Dedifferentiated amniotic fluid mesenchymal stem cell (primary cell): ENCODE measurements at regions not wholly inside any gene's neighbourhood (a gene's known extent, or its start where the extent isn't known, plus 50 kb on each side); places are given as distances from the start of the nearest gene placed in this dataset.

Experiments used
- DNase-seq: peaks from one replicate; pipeline ENCODE4 v3.0.0-alpha.2; 2016; ENCODE audit errors: extremely low spot score

GRCh38 chr3:137204409-137204808, 246.6 kb downstream of the IL20RB start:
- no peak for DNase-seq

GRCh38 chr3:137205394-137206045, 247.7 kb downstream of the IL20RB start:
- no peak for DNase-seq

GRCh38 chr3:137207616-137208015, 249.8 kb downstream of the IL20RB start:
- no peak for DNase-seq

- DNase-seq = no peak
Measured at GRCh38 chr3:137217733-137218132, 259.9 kb downstream of the IL20RB start.

- DNase-seq = no peak
Measured at GRCh38 chr3:137219801-137220445, 262.1 kb downstream of the IL20RB start.

GRCh38 chr3:137222736-137223225, 265.0 kb downstream of the IL20RB start:
- DNase-seq = no peak

- DNase-seq = no peak
Measured at GRCh38 chr3:137224464-137224863, 266.7 kb downstream of the IL20RB start.

GRCh38 chr3:137242836-137243400, 285.1 kb downstream of the IL20RB start:
- DNase-seq = no peak

- no peak for DNase-seq
Measured at GRCh38 chr3:137246491-137246890, 288.7 kb downstream of the IL20RB start.

GRCh38 chr3:137249311-137249940, 291.6 kb downstream of the IL20RB start:
- no peak for DNase-seq

GRCh38 chr3:137259089-137259488, 301.3 kb downstream of the IL20RB start:
- DNase-seq = no peak

- no peak for DNase-seq
Measured at GRCh38 chr3:137259701-137260100, 301.9 kb downstream of the IL20RB start.

GRCh38 chr3:137264071-137264820, 306.5 kb downstream of the IL20RB start:
- no peak for DNase-seq

GRCh38 chr3:137264843-137265330, 307.1 kb downstream of the IL20RB start:
- no peak for DNase-seq

- no peak for DNase-seq
Measured at GRCh38 chr3:137282871-137283270, 325.1 kb downstream of the IL20RB start.

GRCh38 chr3:137285924-137286323, 328.1 kb downstream of the IL20RB start:
- DNase-seq = no peak

- DNase-seq = no peak
Measured at GRCh38 chr3:137293086-137293485, 335.3 kb downstream of the IL20RB start.

- DNase-seq = no peak
Measured at GRCh38 chr3:137294139-137294538, 336.4 kb downstream of the IL20RB start.

- DNase-seq = no peak
Measured at GRCh38 chr3:137294839-137295238, 337.1 kb downstream of the IL20RB start.

GRCh38 chr3:137295336-137295735, 337.6 kb downstream of the IL20RB start:
- DNase-seq = no peak

- DNase-seq = no peak
Measured at GRCh38 chr3:137296116-137296515, 338.3 kb downstream of the IL20RB start.

GRCh38 chr3:137297770-137298169, 340.0 kb downstream of the IL20RB start:
- DNase-seq = no peak
